HG03045 (cell line): ENCODE measurements at regions not wholly inside any gene's neighbourhood (a gene's known extent, or its start where the extent isn't known, plus 50 kb on each side); places are given as distances from the start of the nearest gene placed in this dataset.
A peak's percentile ranks its signal among the peaks of the same experiment; 100 is the strongest.

ENCODE experiments used
- ATAC-seq: cut with Tn5 transposase; IDR thresholded peaks from one replicate; pipeline ENCODE4 v1.9.1; 2021; ENCODE audit warnings: mild to moderate bottlenecking, moderate library complexity; ENCODE audit not compliant: unreplicated experiment

DNA sequence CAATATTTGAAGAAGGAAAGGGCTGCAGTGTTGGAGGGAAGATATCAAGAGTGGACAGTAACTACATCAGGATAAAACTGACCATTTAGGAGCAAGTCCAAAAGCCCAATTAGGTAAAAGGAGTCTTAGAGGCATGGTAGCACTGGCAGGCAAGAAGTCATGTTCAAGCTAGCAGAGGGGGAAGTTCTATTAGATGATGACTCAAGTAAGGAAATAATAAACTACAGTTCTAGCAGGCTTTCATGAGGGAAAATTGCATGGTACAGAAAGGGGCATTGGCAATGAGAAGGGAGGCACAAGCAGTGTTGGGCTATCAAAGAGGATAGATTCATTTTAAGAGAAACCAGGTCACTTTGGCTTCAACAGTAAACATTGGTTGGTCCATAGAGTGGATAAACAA is 156.1 kb upstream of the PTPRK start:
- ATAC-seq, result no peak

- ATAC-seq, result no peak
Measured at GRCh38 chr6:128672023-128672422, 151.6 kb upstream of the PTPRK start.

DNA sequence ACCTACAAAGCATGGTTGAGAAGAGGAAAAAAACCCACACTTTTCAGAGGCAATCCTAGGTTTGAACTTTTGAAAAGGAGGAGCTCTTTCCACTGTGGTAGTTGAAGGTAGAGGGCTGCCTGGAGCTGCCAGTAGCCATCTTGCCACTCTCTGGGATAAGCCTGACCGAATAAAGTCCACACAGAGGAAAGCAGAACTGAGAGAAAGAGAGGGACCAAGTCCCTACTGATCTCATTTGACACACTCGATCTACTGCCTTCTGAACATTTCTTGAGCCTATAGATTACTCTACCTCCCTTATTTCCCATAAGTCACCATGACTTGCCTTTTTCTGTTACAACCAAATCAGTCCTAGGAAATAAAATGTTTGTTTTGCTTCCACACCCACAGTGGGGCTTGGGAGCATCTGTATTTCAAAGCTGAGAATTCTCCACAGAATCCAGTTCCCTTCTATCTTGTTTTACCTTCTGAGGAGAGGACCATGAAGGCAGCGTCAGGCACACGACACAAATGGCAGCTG is 147.0 kb upstream of the PTPRK start:
- no peak for ATAC-seq

DNA sequence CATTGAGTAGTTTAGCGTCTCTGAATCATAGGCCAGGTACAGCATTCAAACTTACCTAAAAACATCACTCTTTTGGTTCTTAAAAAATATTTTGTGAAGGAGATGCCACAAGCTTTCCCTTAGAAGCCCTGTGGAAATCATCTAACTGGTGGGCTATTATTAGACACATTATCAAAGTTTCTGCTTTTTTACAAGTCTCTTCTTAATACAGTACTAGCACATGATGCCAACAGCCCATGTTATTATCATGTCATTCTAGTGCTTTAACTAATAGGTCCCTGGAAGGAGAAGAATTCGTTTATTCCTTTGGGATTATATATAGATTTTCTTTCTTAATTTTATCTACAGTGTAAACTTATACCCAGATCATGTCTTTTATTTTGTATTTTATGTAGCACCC is 146.0 kb upstream of the PTPRK start:
- no peak for ATAC-seq

- ATAC-seq, result no peak
Measured at GRCh38 chr6:128663238-128663637, 142.8 kb upstream of the PTPRK start.

DNA sequence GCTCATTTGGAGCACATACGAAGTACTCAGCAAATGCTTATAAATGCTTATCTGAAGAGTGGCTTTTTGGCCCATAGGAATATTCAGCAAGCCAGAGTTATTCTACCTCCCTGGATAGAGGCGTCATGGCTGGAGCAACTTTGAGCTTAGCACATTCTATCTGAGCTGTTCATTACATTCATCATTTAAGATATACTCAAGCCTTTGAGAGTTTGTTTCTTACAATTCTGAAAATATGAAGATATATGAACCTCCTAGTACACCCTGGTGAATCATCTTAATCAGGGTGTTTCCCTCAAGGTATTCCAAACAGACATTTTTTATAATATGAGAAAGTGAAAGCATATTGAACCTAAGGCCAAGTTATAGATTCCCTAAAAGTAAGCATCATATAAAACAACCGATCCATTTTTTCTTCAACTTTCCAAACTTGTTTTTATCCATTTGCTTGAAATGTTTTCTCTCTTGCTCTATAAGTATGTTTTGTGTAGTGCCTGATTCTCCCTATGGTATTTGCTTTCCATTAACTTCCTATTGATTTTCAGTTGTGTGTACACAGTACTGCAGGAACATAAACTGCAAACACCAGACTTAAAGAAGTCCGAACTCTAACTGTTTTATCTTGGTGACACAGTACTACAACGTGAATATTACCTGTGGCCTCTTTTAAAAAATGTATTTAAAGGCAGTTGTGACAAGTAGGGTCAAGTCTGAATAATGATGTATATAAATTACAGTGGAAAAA is 139.7 kb upstream of the PTPRK start:
- ATAC-seq, result no peak

DNA sequence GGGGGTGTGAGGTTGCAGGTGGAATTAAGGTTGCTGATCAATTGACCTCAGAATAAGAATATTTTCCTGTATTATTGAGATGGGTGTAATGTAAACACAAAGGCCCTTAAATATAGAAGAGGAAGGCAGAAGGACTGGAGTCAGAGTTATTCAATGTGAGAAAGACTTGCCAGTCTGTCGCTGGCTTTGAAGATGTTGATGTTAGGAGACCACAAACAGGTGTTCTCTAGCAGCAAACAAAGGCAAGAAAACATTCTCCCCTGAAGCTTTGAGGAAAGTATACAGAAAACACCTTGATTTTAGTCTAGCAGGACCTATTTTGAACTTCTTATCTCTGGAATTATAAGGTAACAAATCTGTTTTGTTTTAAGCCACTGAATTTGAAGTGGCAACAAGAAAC is 138.9 kb upstream of the PTPRK start:
- ATAC-seq, result no peak

DNA sequence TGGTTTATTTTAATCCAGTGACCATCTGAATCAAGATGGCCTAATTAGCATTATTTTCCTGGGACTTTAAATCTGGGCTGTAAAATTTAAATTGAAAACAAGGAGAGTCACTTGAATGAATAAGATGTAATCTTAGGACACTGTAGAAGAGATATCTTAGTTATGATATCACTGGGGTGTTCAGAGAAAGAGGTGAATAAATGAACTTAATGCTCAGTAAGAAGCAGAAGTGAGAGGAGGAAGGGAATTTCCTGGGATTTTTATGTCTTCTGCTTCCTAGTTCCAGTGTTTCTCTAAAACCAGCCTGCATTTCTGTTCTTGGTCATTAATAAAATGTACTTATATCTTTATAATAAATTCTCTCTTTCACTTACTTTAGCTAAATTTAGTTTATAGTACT is 136.8 kb upstream of the PTPRK start:
- ATAC-seq, result no peak

- peak; percentile 80 for ATAC-seq
Measured at GRCh38 chr6:128655978-128656498, 135.6 kb upstream of the PTPRK start.

GRCh38 chr6:128648022-128648598 is 127.7 kb upstream of the PTPRK start:
- ATAC-seq, result no peak

GRCh38 chr6:128642132-128642531 is 121.7 kb upstream of the PTPRK start:
- no peak for ATAC-seq

DNA sequence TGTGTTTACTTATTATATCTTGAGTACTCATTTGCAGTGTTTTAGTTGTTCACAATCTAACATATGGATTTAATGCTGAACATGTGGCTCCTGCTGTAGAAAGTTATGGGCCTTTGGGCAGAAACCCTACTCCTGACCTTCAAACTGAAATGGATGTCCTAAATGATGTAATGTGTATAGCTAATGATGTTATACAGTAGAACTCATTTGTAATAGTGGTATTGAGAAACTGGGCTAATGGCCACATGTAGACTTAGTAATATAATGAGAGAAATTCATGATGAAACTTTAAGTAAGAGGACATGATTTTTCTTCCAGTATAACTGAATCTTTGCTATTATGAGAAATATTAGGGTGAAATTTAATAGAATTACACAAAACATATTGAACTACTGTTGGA is 121.3 kb upstream of the PTPRK start:
- ATAC-seq, result no peak

GRCh38 chr6:128638817-128639216 is 118.4 kb upstream of the PTPRK start:
- no peak for ATAC-seq

- ATAC-seq, result no peak
Measured at GRCh38 chr6:128635219-128635618, 114.8 kb upstream of the PTPRK start.

GRCh38 chr6:128632131-128632530 is 111.7 kb upstream of the PTPRK start:
- no peak for ATAC-seq

- no peak for ATAC-seq
Measured at GRCh38 chr6:128631031-128631430, 110.6 kb upstream of the PTPRK start.

- no peak for ATAC-seq
Measured at GRCh38 chr6:128630213-128630612, 109.8 kb upstream of the PTPRK start.

GRCh38 chr6:128617285-128617684 is 96.9 kb upstream of the PTPRK start:
- ATAC-seq, result no peak

GRCh38 chr6:128616342-128616741 is 95.9 kb upstream of the PTPRK start:
- ATAC-seq, result no peak

DNA sequence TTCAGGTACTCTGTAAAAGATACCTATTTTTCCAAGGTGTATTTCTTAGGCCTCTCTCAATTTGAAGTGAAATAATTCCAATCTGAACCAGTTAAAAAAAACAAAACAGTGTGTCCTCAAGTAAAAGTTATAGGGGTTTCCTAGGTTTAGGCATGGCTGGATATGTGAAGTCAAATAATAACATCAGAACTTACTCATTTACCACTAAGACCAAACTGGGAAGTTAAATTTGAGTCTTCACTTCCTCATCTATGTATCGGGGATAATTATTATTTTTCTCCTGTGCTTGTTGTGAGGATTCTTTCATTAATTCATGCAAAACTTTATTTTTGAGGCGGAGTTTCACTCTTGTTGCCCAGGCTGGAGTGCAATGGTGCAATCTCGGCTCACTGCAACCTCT is 86.2 kb upstream of the PTPRK start:
- ATAC-seq, result no peak

- ATAC-seq, result no peak
Measured at GRCh38 chr6:128605961-128606360, 85.6 kb upstream of the PTPRK start.

- no peak for ATAC-seq
Measured at GRCh38 chr6:128601060-128601459, 80.7 kb upstream of the PTPRK start.
